HG02759 (cell line): ENCODE measurements at regions not wholly inside any gene's neighbourhood (a gene's known extent, or its start where the extent isn't known, plus 50 kb on each side); places are given as distances from the start of the nearest gene placed in this dataset.
"Not testable (repeated sequence)": the region's sequence is repeated elsewhere in the genome, so short reads cannot be mapped to it uniquely, and the experiment has no call there.

Experiments
- ATAC-seq: cut with Tn5 transposase; IDR thresholded peaks from one replicate; pipeline ENCODE4 v1.9.1; 2021; ENCODE audit warnings: mild to moderate bottlenecking, moderate library complexity; ENCODE audit not compliant: unreplicated experiment

DNA sequence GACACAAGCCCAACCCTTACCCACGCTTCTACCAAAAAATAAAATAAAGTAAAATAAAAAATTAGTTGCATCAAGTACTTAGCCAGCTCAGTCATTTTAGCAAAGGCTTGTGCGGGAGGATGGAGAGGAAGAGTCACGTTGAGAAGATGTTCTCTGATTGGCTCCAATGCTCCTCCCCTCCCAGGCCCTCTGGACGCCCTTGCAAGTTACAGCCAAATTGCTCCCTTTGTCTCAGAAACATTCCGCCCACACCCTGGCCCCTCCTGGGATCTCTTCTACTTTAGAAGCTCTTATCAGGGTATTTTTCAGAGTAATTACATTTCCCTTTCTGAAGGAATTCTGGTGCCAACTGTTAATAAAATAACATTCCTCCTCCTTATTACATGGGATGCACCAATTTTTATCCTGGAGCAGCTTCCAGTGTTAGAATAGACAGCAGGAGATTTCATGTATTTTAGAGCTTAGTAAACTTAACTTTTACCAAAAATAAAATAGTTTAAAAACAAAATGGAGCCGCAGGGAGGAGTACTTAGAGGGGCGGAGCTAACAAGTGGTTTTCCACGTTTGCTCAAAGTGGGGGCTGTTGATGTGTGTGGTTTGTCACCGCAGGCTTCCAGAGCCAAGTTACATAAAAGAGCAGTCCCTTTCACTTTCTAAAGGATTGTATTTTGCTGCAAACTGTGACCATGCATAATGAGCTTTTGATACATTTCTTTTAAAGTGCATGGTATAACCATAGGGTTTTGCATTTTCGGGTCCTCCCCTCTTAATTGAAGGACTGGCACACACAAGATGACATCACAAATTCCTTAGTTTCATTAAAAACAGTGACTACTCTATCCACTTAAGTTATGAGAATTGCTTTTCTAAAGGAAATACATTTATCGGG lies 71.7 kb upstream of the RAP1B start:
- no peak for ATAC-seq

DNA sequence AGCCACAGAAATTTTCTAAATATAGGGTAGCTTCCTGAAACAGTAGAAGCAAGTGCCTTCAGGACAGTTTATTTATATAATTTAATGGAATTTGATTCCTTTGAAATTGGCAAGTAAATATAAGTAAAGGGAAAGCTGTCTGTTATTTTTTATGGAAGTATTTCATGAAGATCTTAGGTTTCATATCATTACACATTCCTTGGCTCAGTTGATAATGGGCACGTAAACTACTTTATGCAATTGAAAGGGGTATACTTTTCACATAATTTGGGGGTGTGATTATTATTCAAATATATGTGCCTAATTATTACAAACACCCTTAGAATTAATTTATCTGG lies 71.1 kb upstream of the RAP1B start:
- ATAC-seq, result no peak

DNA sequence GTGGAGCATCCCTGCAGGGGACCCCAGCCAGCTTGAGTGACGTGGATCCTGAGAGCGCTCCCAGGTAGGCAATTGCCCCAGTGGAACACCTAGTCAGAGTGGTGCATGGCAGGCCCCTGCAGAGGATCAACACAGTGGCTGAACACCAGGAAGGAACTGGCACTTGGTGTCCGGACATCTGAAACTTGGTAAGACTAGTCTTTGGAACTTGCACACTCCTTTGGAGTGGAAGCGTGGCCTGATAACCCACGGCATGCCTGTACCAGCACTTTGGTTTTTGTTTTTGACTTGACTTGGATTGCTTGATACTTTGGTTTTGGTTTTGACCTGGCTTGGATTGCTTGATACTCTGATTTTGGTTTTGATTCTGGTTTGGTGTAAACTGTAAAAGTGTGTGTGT lies 69.9 kb upstream of the RAP1B start:
- not testable (repeated sequence) for ATAC-seq

DNA sequence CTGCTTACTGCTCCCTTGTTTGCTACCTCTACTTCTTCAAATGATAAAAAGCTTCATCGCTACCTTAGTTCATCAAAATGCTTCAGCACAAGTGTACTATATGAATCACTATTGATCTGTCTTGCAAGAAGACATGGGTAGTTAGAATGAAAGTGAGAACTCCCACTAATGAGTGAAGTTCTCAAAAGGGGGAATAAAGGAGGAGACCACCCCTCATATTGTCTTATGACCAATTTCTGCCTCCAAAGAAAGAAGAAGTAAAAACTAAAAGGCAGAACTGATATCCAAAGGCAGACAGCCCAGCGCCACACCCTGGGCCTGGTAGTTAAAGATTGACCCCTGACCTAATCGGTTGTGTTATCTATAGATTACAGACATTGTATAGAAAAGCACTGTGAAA lies 63.4 kb upstream of the RAP1B start:
- not testable (repeated sequence) for ATAC-seq

DNA sequence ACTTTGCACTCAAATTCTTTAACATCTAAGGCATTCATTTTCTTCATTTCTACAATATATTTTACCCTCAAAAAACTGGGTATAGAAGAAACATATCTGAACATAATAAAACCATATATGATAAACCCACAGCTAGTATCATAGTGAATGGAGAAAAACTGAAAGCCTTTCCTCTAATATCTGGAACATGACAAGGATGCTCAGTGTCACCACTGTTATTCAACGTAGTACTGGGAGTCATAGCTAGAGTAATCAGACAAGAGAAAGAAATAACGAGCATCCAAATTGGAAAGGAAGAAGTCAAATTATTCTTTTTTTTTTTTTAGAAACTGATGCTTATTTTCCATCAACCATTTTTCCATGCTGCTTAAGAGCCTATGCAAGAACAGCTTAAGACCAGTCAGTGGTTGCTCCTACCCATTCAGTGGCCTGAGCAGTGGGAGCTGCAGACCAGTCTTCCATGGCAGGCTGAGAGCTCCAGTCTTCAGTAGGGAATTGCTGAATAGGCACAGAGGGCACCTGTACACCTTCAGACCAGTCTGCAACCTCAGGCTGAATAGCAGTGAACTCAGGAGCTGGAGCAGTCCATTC lies 58.0 kb upstream of the RAP1B start:
- ATAC-seq, result not testable (repeated sequence)

DNA sequence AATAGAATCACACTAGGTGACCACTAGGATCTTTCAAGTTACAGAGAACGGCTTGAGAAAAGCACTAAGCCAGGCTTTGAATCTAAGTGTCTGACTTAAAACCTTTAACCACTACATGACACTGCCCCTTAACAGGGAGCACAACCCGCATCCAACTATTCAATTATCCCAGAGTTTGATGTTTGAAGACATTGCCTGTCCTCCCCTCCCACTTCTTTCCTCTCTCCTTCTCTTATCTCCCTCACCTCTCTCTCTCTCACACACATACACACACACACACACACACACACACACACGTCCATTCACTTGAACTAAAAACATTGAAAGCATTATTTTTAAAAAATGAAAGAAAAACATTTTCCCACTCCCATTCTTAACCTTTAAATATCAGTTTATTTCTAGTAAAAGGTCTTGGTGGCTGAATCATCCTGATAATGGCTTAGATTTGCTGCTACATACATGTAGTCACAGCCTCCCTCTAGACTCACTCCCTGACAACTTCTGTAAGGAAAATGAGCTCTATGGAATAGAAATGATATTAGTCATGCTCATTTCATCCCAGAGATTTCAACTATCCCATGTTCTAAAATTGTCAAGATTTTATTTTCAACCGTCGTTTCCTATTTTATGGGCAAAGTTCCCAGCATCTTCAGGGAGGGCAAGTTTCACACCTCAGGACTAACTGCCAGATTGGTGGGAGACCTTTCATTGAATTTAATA lies 53.5 kb upstream of the RAP1B start:
- ATAC-seq, result no peak

DNA sequence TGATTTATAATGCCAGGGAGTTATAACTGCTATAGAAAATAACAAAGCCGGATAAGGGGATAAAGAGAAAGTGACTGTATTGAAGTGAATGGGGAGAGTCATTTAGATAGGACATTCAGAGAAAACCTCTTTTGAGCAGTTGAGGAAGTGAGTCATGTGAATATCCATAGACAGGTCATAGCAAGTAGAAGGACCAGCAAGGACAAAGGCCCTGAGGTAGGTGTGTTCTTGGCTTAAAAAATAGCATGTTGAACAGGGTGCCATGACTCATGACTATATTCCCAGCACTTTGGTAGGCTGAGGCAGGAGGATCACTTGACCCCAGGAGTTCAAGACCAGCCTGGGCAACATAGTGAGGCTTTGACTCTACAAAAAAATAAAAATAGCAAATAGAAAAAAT lies 51.5 kb upstream of the RAP1B start:
- no peak for ATAC-seq

DNA sequence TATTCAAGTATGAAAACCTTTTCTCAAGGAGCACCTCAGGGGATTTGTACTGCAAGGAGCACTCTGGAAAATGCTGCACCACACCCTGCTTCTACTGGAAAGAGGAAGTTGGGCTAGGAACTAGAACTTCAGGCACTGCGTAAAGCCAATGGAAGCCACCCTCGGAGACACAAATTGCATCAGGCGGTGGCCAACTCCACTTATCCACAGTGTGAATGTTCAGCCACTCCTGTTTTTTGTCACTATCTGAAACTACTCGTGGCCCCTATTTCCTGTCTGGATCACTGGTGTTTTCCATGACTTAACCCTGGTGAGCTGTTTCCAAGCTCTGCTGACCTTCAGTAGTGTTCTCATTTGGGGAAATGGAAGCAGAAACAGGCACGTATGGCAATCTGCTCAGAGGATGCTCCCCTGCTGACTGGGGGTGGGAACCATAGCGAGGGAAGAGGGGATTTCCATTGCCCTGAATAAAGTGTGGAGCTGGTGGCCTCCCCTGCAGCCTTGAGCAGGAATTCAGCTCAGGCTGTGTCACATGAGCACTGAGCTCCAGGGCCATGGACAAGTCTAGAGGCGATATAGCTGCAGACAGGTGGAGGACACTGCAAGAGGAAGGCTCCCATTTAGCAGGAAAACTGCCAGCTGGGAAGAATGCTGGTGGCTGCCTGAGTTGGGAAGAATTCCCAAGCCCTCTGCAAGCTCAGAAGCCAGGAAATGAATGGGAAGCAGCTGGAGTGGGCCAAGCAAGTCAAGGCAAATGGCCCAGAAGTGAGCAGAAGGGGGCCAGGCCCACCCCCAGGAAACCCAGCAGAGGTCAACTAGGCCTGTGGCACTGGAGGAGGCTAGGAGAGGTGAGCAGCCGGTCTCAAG lies 50.5 kb upstream of the RAP1B start:
- ATAC-seq, result no peak

DNA sequence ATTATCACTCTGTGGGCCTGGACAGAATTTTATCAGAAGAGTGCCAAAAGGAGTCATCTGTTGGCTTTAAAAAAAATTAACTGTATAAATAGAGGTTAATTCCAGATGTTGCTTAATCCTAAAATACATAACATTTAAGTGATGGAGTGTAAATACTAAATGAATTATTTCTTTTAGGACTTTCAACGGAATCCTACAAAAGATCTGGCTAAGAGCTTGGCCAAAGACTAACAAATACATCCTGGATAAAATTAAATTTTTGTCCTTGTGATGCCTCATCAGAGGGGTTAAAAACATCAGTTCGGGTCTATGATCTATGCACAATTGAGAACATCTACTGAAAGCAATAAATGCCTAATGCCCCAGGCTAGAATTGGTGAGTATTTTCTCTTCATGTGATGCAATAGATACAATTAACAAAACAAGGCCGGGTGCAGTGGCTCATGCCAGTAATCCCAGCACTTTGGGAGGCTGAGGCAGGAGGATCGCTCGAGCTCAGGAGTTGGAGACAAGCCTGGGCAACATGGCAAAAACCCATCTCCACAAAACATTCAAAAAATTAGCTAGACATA lies 49.8 kb upstream of the RAP1B start:
- no peak for ATAC-seq
